WTC11 (cell line): ENCODE measurements at regions not wholly inside any gene's neighbourhood (a gene's known extent, or its start where the extent isn't known, plus 50 kb on each side); places are given as distances from the start of the nearest gene placed in this dataset.

Experiments
- ATAC-seq: fragments of 200-7000 bp; cut with Tn5 transposase; 2 replicates; pipeline ENCODE4 v1.10.0; 2021; ENCODE audit warnings: mild to moderate bottlenecking, moderate library complexity
- CTCF ChIA-PET: fragments of 300-600 bp; sonication (Branson Sonifier 250); formaldehyde crosslinking; loops from one replicate; lab custom pipeline; 2021; ENCODE audit warnings: antibody characterized with exemption; lab: Charles Lee
- POLR2A ChIA-PET: fragments of 350-600 bp; sonication (Branson Sonifier 250); formaldehyde crosslinking; loops from one replicate; lab custom pipeline; 2021; ENCODE audit warnings: antibody characterized with exemption; lab: Charles Lee
- DNase-seq: peaks from one replicate; pipeline ENCODE4 v3.0.0; 2021; ENCODE audit warnings: low spot score
- H3K27ac Mint-ChIP-seq: 2 replicates; pipeline ENCODE4 v1.8.0; 2021; ENCODE audit warnings: mixed read lengths
- H3K27me3 Mint-ChIP-seq: 2 replicates; pipeline ENCODE4 v1.8.0; 2021; ENCODE audit warnings: low read depth, mild to moderate bottlenecking, moderate library complexity, mixed read lengths
- H3K36me3 Mint-ChIP-seq: 2 replicates; pipeline ENCODE4 v1.8.0; 2021; ENCODE audit warnings: mixed read lengths
- H3K4me1 Mint-ChIP-seq: 2 replicates; pipeline ENCODE4 v1.8.0; 2022; ENCODE audit warnings: mixed read lengths
- H3K4me3 Mint-ChIP-seq: 2 replicates; pipeline ENCODE4 v1.8.0; 2021; ENCODE audit warnings: mild to moderate bottlenecking, moderate library complexity, mixed read lengths
- H3K9me3 Mint-ChIP-seq: 2 replicates; pipeline ENCODE4 v1.8.0; 2021; ENCODE audit warnings: mixed read lengths
- ELF4 ChIP-seq: sonication (generic); formaldehyde crosslinking; IDR thresholded peaks from 2 replicates; pipeline ENCODE4 v1.8.1; 2022; ENCODE audit warnings: low read depth, mild to moderate bottlenecking, moderate library complexity, missing genetic modification reagents
- EMX1 ChIP-seq: fragments of 250-450 bp; sonication (Bioruptor Pico); IDR thresholded peaks from 2 replicates; pipeline ENCODE4 v1.8.0; 2021; ENCODE audit warnings: mild to moderate bottlenecking
- GTF2I ChIP-seq: fragments of 250-450 bp; sonication (Bioruptor Pico); conservative IDR thresholded peaks from 2 replicates; pipeline ENCODE4 v1.4.0; 2021; ENCODE audit warnings: mild to moderate bottlenecking
- KAT7 ChIP-seq: sonication (generic); formaldehyde crosslinking; IDR thresholded peaks from 2 replicates; pipeline ENCODE4 v1.8.1; 2023; ENCODE audit warnings: missing genetic modification reagents, mild to moderate bottlenecking, borderline replicate concordance
- MYBL2 ChIP-seq: sonication (generic); formaldehyde crosslinking; IDR thresholded peaks from 2 replicates; pipeline ENCODE4 v1.8.1; 2023; ENCODE audit warnings: mild to moderate bottlenecking, moderate library complexity, missing genetic modification reagents
- NFE2L1 ChIP-seq: sonication (generic); formaldehyde crosslinking; IDR thresholded peaks from 2 replicates; pipeline ENCODE4 v1.8.1; 2023; ENCODE audit warnings: missing genetic modification reagents
- SOX15 ChIP-seq: fragments of 250-450 bp; sonication (Bioruptor Pico); IDR thresholded peaks from 2 replicates; pipeline ENCODE4 v1.9.0; 2021; ENCODE audit warnings: mild to moderate bottlenecking
- TEAD1 ChIP-seq: sonication (generic); formaldehyde crosslinking; IDR thresholded peaks from 2 replicates; pipeline ENCODE4 v1.8.0; 2022; ENCODE audit warnings: mild to moderate bottlenecking, missing genetic modification reagents
- TP53 ChIP-seq: sonication (generic); formaldehyde crosslinking; IDR thresholded peaks from 2 replicates; pipeline ENCODE4 v1.8.1; 2023; ENCODE audit warnings: mild to moderate bottlenecking, missing genetic modification reagents
- ZBTB21 ChIP-seq: sonication (generic); formaldehyde crosslinking; IDR thresholded peaks from 2 replicates; pipeline ENCODE4 v1.8.1; 2023; ENCODE audit warnings: mild to moderate bottlenecking, missing genetic modification reagents, borderline replicate concordance
- ZNF121 ChIP-seq: sonication (generic); formaldehyde crosslinking; IDR thresholded peaks from 2 replicates; pipeline ENCODE4 v1.8.0; 2023; ENCODE audit warnings: missing genetic modification reagents
- ZNF138 ChIP-seq: sonication (generic); formaldehyde crosslinking; conservative IDR thresholded peaks from 2 replicates; pipeline ENCODE4 v1.8.1; 2022; ENCODE audit warnings: mild to moderate bottlenecking, moderate library complexity, missing genetic modification reagents
- ZNF219 ChIP-seq: sonication (generic); formaldehyde crosslinking; IDR thresholded peaks from 2 replicates; pipeline ENCODE4 v1.8.0; 2023; ENCODE audit warnings: missing genetic modification reagents, mild to moderate bottlenecking, borderline replicate concordance
- ZNF317 ChIP-seq: sonication (generic); formaldehyde crosslinking; IDR thresholded peaks from 2 replicates; pipeline ENCODE4 v1.8.1; 2023; ENCODE audit warnings: low read depth, mild to moderate bottlenecking, moderate library complexity, missing genetic modification reagents, borderline replicate concordance
- ZNF396 ChIP-seq: fragments of 250-450 bp; sonication (Bioruptor Pico); IDR thresholded peaks from 2 replicates; pipeline ENCODE4 v1.8.0; 2021; ENCODE audit warnings: mild to moderate bottlenecking, moderate library complexity, borderline replicate concordance
- ZNF671 ChIP-seq: fragments of 250-450 bp; sonication (Bioruptor Pico); IDR thresholded peaks from 2 replicates; pipeline ENCODE4 v1.8.0; 2021; ENCODE audit warnings: mild to moderate bottlenecking
- TF ChIP-seq, protein P1 (sequence below): sonication (generic); formaldehyde crosslinking; IDR thresholded peaks from 2 replicates; pipeline ENCODE4 v1.8.1; 2022; ENCODE audit warnings: mild to moderate bottlenecking, missing genetic modification reagents, moderate library complexity, borderline replicate concordance
- TF ChIP-seq, protein P2 (sequence below): sonication (generic); formaldehyde crosslinking; IDR thresholded peaks from 2 replicates; pipeline ENCODE4 v1.8.1; 2022; ENCODE audit warnings: low read depth, missing genetic modification reagents, borderline replicate concordance
- TF ChIP-seq, protein P3 (sequence below): sonication (generic); formaldehyde crosslinking; IDR thresholded peaks from 2 replicates; pipeline ENCODE4 v1.8.0; 2023; ENCODE audit warnings: missing genetic modification reagents, mild to moderate bottlenecking, borderline replicate concordance
- TF ChIP-seq, protein P4 (sequence below): sonication (generic); formaldehyde crosslinking; IDR thresholded peaks from 2 replicates; pipeline ENCODE4 v1.8.0; 2023; ENCODE audit warnings: missing genetic modification reagents
- TF ChIP-seq, protein P5 (sequence below): fragments of 250-450 bp; sonication (Bioruptor Pico); IDR thresholded peaks from 2 replicates; pipeline ENCODE4 v1.9.0; 2021; ENCODE audit warnings: mild to moderate bottlenecking

DNA sequence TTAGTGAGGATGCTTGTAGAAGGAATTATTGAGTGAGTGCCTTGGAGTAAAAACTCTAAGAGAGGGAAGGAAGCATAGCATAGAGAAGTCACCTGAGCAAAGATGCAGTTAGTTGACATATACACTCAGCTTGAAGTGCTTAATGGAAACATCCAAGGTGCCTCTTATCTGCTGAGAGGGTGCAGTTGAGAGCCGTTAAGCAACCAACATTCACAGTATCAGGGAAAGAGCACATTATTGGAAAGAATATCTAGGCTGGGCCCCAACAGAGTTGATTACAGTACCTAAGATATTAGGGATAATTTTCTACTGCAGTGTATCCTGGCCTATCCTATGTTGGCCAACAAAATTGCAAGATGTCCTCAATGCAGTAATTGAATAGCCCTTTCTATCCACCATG, 302.0 kb downstream of the ETV1 start:
- TF ChIP-seq, protein P1, sequence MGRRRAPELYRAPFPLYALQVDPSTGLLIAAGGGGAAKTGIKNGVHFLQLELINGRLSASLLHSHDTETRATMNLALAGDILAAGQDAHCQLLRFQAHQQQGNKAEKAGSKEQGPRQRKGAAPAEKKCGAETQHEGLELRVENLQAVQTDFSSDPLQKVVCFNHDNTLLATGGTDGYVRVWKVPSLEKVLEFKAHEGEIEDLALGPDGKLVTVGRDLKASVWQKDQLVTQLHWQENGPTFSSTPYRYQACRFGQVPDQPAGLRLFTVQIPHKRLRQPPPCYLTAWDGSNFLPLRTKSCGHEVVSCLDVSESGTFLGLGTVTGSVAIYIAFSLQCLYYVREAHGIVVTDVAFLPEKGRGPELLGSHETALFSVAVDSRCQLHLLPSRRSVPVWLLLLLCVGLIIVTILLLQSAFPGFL (CRISPR knock-in tag), result no peak
- TF ChIP-seq, protein P2, sequence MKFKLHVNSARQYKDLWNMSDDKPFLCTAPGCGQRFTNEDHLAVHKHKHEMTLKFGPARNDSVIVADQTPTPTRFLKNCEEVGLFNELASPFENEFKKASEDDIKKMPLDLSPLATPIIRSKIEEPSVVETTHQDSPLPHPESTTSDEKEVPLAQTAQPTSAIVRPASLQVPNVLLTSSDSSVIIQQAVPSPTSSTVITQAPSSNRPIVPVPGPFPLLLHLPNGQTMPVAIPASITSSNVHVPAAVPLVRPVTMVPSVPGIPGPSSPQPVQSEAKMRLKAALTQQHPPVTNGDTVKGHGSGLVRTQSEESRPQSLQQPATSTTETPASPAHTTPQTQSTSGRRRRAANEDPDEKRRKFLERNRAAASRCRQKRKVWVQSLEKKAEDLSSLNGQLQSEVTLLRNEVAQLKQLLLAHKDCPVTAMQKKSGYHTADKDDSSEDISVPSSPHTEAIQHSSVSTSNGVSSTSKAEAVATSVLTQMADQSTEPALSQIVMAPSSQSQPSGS (CRISPR knock-in tag), result no peak
- no peak for TF ChIP-seq TP53
- TF ChIP-seq, all 79 proteins: peak for 0
- ATAC-seq (no peak), DNase-seq (no peak)
- Mint-ChIP-seq H3K27ac (no peak overlapping the region), H3K9me3 (no peaks in the 10 kb centered on the region), H3K4me3 (no peak overlapping the region), H3K36me3 (no peaks in the 10 kb centered on the region), H3K4me1 (no peaks in the 10 kb centered on the region), H3K27me3 (no peaks in the 10 kb centered on the region)
- CTCF ChIA-PET, result no interaction called here
- POLR2A ChIA-PET, result no interaction called here

DNA sequence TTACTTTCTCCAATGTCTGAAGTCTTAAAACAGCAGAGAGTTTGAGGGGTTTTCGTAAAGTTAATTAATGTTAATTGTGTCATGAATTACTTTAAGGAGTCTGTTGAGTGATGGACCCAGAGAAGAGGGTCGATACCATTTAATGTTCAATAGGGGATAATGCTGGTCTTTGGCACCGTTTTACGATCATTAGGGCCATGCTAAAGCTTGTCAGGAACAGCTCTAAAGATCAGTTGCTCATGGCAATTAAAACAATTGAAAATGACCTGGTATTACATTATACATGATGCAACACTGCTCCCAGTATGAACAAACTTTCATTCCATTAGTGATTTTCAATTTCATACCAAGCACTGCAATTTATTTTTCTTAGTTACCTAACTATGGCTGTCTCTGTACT, 296.9 kb downstream of the ETV1 start:
- no peak for ATAC-seq
- no peaks in the 10 kb centered on the region for H3K9me3 Mint-ChIP-seq
- H3K27ac Mint-ChIP-seq, result no peak overlapping the region
- ChIA-PET CTCF (no interaction called here), POLR2A (no interaction called here)
- no peaks in the 10 kb centered on the region for H3K27me3 Mint-ChIP-seq
- H3K4me1 Mint-ChIP-seq, result no peaks in the 10 kb centered on the region; the same call in 1 of the 2 replicates
- no peak for DNase-seq
- H3K4me3 Mint-ChIP-seq, result no peak overlapping the region
- TF ChIP-seq ELF4 (CRISPR knock-in tag) (no peak), TEAD1 (CRISPR knock-in tag) (no peak), ZNF671 (no peak)
- H3K36me3 Mint-ChIP-seq, result no peaks in the 10 kb centered on the region

DNA sequence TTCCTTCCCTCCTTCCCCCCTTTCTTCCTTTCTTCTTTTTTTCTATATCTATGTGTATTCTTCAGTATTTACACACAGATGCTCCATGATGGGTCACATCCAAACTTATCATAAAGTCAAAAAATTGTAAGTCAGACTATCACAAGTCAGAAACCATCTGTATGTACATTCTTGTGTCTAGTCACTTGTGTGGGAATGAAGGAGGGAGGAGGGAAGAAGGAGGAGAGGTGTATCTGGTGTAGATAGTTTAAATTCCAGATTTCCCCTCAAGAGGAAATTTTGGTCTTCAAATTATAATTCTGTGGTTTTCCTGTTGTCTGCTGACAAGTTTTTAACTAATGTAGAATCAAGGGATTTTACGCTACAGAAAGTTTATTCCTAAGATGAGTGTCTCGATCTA, 287.2 kb downstream of the ETV1 start:
- no peak overlapping the region for H3K4me3 Mint-ChIP-seq
- peak overlapping the region; percentile 60; the same call in 1 of the 2 replicates for H3K27ac Mint-ChIP-seq
- ChIA-PET CTCF (no interaction called here), POLR2A (no interaction called here)
- H3K36me3 Mint-ChIP-seq, result peaks cover 4% of the 10 kb centered on the region; the same call in 1 of the 2 replicates
- no peak for ATAC-seq
- no peaks in the 10 kb centered on the region for H3K27me3 Mint-ChIP-seq
- peaks cover 18% of the 10 kb centered on the region for H3K4me1 Mint-ChIP-seq
- TF ChIP-seq ZNF396 (CRISPR knock-in tag), result no peak
- no peak for TF ChIP-seq ZNF317 (CRISPR knock-in tag)
- no peak for TF ChIP-seq MYBL2 (CRISPR knock-in tag)
- TF ChIP-seq TEAD1 (CRISPR knock-in tag), result no peak
- no peak for TF ChIP-seq GTF2I (CRISPR knock-in tag)
- no peak for TF ChIP-seq ZBTB21 (CRISPR knock-in tag)
- no peak for TF ChIP-seq ZNF138
- TF ChIP-seq NFE2L1, result no peak
- TF ChIP-seq, protein P3, sequence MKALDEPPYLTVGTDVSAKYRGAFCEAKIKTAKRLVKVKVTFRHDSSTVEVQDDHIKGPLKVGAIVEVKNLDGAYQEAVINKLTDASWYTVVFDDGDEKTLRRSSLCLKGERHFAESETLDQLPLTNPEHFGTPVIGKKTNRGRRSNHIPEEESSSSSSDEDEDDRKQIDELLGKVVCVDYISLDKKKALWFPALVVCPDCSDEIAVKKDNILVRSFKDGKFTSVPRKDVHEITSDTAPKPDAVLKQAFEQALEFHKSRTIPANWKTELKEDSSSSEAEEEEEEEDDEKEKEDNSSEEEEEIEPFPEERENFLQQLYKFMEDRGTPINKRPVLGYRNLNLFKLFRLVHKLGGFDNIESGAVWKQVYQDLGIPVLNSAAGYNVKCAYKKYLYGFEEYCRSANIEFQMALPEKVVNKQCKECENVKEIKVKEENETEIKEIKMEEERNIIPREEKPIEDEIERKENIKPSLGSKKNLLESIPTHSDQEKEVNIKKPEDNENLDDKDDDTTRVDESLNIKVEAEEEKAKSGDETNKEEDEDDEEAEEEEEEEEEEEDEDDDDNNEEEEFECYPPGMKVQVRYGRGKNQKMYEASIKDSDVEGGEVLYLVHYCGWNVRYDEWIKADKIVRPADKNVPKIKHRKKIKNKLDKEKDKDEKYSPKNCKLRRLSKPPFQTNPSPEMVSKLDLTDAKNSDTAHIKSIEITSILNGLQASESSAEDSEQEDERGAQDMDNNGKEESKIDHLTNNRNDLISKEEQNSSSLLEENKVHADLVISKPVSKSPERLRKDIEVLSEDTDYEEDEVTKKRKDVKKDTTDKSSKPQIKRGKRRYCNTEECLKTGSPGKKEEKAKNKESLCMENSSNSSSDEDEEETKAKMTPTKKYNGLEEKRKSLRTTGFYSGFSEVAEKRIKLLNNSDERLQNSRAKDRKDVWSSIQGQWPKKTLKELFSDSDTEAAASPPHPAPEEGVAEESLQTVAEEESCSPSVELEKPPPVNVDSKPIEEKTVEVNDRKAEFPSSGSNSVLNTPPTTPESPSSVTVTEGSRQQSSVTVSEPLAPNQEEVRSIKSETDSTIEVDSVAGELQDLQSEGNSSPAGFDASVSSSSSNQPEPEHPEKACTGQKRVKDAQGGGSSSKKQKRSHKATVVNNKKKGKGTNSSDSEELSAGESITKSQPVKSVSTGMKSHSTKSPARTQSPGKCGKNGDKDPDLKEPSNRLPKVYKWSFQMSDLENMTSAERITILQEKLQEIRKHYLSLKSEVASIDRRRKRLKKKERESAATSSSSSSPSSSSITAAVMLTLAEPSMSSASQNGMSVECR (CRISPR knock-in tag), result no peak
- no peak for TF ChIP-seq ZNF121 (CRISPR knock-in tag)
- TF ChIP-seq, protein P4, sequence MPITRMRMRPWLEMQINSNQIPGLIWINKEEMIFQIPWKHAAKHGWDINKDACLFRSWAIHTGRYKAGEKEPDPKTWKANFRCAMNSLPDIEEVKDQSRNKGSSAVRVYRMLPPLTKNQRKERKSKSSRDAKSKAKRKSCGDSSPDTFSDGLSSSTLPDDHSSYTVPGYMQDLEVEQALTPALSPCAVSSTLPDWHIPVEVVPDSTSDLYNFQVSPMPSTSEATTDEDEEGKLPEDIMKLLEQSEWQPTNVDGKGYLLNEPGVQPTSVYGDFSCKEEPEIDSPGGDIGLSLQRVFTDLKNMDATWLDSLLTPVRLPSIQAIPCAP (CRISPR knock-in tag), result no peak
- TF ChIP-seq EMX1, result no peak
- no peak for TF ChIP-seq KAT7
- TF ChIP-seq, protein P5, sequence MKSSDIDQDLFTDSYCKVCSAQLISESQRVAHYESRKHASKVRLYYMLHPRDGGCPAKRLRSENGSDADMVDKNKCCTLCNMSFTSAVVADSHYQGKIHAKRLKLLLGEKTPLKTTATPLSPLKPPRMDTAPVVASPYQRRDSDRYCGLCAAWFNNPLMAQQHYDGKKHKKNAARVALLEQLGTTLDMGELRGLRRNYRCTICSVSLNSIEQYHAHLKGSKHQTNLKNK (CRISPR knock-in tag), result no peak
- TF ChIP-seq SOX15, result no peak
- no peak for TF ChIP-seq ZNF219 (CRISPR knock-in tag)
- no peak for DNase-seq
- H3K9me3 Mint-ChIP-seq, result peaks cover 9% of the 10 kb centered on the region
